ENCODE measurements at regions not wholly inside any gene's neighbourhood (a gene's known extent, or its start where the extent isn't known, plus 50 kb on each side); places are given as distances from the start of the nearest gene placed in this dataset.

DNA sequence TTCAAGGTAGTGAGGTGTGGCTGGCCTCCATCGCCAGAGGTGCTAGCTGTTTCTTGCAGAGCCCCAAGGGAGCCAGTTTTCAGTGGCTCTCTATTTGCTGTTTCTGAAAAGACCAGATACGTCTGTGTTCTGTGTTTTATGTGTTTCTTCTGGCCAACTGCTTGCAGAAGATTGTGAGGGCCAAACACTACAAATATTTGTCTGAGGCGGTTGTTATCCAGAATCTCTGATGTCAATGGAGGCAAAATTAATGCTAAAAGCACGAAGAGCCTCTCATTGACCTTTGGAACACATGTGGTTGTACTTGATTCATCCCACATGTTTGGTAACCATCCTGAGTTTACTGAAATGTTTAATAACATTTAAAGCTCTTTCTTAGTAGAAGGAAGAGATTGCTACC is 113.9 kb downstream of the CT47B1 start:
- TF ChIP-seq, protein P1, sequence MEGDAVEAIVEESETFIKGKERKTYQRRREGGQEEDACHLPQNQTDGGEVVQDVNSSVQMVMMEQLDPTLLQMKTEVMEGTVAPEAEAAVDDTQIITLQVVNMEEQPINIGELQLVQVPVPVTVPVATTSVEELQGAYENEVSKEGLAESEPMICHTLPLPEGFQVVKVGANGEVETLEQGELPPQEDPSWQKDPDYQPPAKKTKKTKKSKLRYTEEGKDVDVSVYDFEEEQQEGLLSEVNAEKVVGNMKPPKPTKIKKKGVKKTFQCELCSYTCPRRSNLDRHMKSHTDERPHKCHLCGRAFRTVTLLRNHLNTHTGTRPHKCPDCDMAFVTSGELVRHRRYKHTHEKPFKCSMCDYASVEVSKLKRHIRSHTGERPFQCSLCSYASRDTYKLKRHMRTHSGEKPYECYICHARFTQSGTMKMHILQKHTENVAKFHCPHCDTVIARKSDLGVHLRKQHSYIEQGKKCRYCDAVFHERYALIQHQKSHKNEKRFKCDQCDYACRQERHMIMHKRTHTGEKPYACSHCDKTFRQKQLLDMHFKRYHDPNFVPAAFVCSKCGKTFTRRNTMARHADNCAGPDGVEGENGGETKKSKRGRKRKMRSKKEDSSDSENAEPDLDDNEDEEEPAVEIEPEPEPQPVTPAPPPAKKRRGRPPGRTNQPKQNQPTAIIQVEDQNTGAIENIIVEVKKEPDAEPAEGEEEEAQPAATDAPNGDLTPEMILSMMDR (IDR thresholded peaks at IDR 0.05): no peak
- TF ChIP-seq POLR2A (IDR thresholded peaks at IDR 0.05): no peak
